ENCODE measurements at regions not wholly inside any gene's neighbourhood (a gene's known extent, or its start where the extent isn't known, plus 50 kb on each side); places are given as distances from the start of the nearest gene placed in this dataset.

GRCh38 chr11:112715056-112715455, 246.2 kb upstream of the NCAM1 start:
- CTCF ChIA-PET, result no interaction called here
- Histone ChIP-seq H3K27me3 (ENCODE audit: control insufficient read depth, insufficient read depth, low read length) (no peaks in the 10 kb centered on the region), H3K9me3 (ENCODE audit: control insufficient read depth, insufficient read depth, low read depth, low read length) (no peaks in the 10 kb centered on the region), H3K36me3 (ENCODE audit: control insufficient read depth, insufficient read depth, low read length) (no peaks in the 10 kb centered on the region), H3K27ac (ENCODE audit: low read length) (no peak overlapping the region), H3K4me3 (ENCODE audit: low read depth in 2 of 2, low read length in 2 of 2) (no peak overlapping the region), H3K4me1 (ENCODE audit: control insufficient read depth, insufficient read depth, low read length) (no peaks in the 10 kb centered on the region)
- TF ChIP-seq CTCF (IDR thresholded peaks at IDR 0.05) (no peak), POLR2AphosphoS5 (IDR thresholded peaks at IDR 0.05; ENCODE audit: low read depth, low read length) (no peak), REST (IDR thresholded peaks at IDR 0.05; ENCODE audit: insufficient read depth in 1 of 2, low read depth in 2 of 2, low read length in 1 of 2) (no peak), TCF7L2 (IDR thresholded peaks at IDR 0.05; ENCODE audit: low read depth, low read length) (no peak), SIN3A (IDR thresholded peaks at IDR 0.05; ENCODE audit: borderline replicate concordance, insufficient read depth, low read depth, low read length) (no peak)
- POLR2A ChIA-PET, result no interaction called here
- no peak for DNase-seq (ENCODE audit: low read depth, low spot score)
- ATAC-seq, result no peak
- intact Hi-C loops (cut with micrococcal nuclease; ENCODE audit: unreplicated experiment), result no loop called here
- in situ Hi-C loops (cut with HindIII; ENCODE audit: low pct_unique_long_range_greater_than_20kb, low sequenced_read_pairs), result no loop called here
- no TSS peak for BruUV-seq (replicated peaks)

GRCh38 chr11:112718483-112718882, 242.7 kb upstream of the NCAM1 start:
- Histone ChIP-seq H3K27me3 (ENCODE audit: control insufficient read depth, insufficient read depth, low read length) (no peaks in the 10 kb centered on the region), H3K4me1 (ENCODE audit: control insufficient read depth, insufficient read depth, low read length) (no peaks in the 10 kb centered on the region), H3K27ac (ENCODE audit: low read length) (no peak overlapping the region), H3K9me3 (ENCODE audit: control insufficient read depth, insufficient read depth, low read depth, low read length) (no peaks in the 10 kb centered on the region), H3K36me3 (ENCODE audit: control insufficient read depth, insufficient read depth, low read length) (no peaks in the 10 kb centered on the region), H3K4me3 (ENCODE audit: low read depth in 2 of 2, low read length in 2 of 2) (no peak overlapping the region)
- TF ChIP-seq SIN3A (IDR thresholded peaks at IDR 0.05; ENCODE audit: borderline replicate concordance, insufficient read depth, low read depth, low read length) (no peak), CTCF (IDR thresholded peaks at IDR 0.05) (no peak), POLR2AphosphoS5 (IDR thresholded peaks at IDR 0.05; ENCODE audit: low read depth, low read length) (no peak)
- ChIA-PET CTCF (no interaction called here), POLR2A (no interaction called here)
- intact Hi-C loops (cut with micrococcal nuclease; ENCODE audit: unreplicated experiment), result no loop called here
- ATAC-seq (no peak), DNase-seq (ENCODE audit: low read depth, low spot score) (no peak)
- in situ Hi-C loops (cut with HindIII; ENCODE audit: low pct_unique_long_range_greater_than_20kb, low sequenced_read_pairs), result no loop called here
- BruUV-seq (replicated peaks), result no TSS peak
